Nephron progenitor cell (in vitro differentiated cells): ENCODE measurements at regions not wholly inside any gene's neighbourhood (a gene's known extent, or its start where the extent isn't known, plus 50 kb on each side); places are given as distances from the start of the nearest gene placed in this dataset.
"Not testable (repeated sequence)": the region's sequence is repeated elsewhere in the genome, so short reads cannot be mapped to it uniquely, and the experiment has no call there.

Source experiments
- DNase-seq: peaks from one replicate; pipeline ENCODE4 v3.0.0; 2021
- H3K27ac Mint-ChIP-seq: 2 replicates; pipeline ENCODE4 v1.8.0; 2021; ENCODE audit warnings: mild to moderate bottlenecking, moderate library complexity, mixed read lengths
- H3K27me3 Mint-ChIP-seq: 2 replicates; pipeline ENCODE4 v1.8.0; 2021; ENCODE audit warnings: mild to moderate bottlenecking, low read depth, mixed read lengths; ENCODE audit not compliant: poor library complexity
- H3K36me3 Mint-ChIP-seq: 2 replicates; pipeline ENCODE4 v1.8.0; 2021; ENCODE audit warnings: low read depth, mixed read lengths
- H3K4me1 Mint-ChIP-seq: 2 replicates; pipeline ENCODE4 v1.8.0; 2021; ENCODE audit warnings: mixed read lengths
- H3K4me3 Mint-ChIP-seq: 2 replicates; pipeline ENCODE4 v1.8.0; 2021; ENCODE audit warnings: mild to moderate bottlenecking, moderate library complexity, mixed read lengths
- H3K9me3 Mint-ChIP-seq: 2 replicates; pipeline ENCODE4 v1.8.0; 2021; ENCODE audit warnings: mild to moderate bottlenecking, moderate library complexity, mixed read lengths
- TF ChIP-seq, protein P1 (sequence below): fragments of 200-600 bp; sonication (generic); IDR thresholded peaks from 2 replicates; pipeline ENCODE4 v1.5.0; 2021; ENCODE audit warnings: antibody characterized with exemption

DNA sequence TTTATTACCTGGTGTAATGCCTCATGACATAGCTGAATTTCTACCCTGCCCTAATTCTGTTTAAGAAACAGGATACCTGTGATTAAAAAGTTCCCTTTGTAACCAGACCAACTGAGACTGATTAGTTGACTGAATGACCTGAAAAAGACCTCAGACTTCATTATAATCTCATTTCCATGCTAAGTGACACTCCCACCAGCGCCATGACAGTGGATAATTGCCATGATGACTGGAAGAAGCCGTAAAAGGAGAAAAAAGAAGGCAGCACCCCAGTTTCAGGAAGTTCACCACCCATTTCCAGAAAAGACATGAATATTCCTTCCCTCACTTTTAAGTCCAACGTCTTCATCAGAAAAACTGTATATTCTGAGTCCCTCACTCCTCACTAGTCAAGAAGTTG is 125.6 kb upstream of the HS3ST4 start:
- TF ChIP-seq, protein P1, sequence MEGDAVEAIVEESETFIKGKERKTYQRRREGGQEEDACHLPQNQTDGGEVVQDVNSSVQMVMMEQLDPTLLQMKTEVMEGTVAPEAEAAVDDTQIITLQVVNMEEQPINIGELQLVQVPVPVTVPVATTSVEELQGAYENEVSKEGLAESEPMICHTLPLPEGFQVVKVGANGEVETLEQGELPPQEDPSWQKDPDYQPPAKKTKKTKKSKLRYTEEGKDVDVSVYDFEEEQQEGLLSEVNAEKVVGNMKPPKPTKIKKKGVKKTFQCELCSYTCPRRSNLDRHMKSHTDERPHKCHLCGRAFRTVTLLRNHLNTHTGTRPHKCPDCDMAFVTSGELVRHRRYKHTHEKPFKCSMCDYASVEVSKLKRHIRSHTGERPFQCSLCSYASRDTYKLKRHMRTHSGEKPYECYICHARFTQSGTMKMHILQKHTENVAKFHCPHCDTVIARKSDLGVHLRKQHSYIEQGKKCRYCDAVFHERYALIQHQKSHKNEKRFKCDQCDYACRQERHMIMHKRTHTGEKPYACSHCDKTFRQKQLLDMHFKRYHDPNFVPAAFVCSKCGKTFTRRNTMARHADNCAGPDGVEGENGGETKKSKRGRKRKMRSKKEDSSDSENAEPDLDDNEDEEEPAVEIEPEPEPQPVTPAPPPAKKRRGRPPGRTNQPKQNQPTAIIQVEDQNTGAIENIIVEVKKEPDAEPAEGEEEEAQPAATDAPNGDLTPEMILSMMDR = no peak
- no peak for DNase-seq
- Mint-ChIP-seq H3K4me1 (no peaks in the 10 kb centered on the region), H3K36me3 (no peaks in the 10 kb centered on the region), H3K27ac (no peak overlapping the region), H3K27me3 (peaks cover 3% of the 10 kb centered on the region), H3K4me3 (no peak overlapping the region), H3K9me3 (peaks cover 11% of the 10 kb centered on the region)

DNA sequence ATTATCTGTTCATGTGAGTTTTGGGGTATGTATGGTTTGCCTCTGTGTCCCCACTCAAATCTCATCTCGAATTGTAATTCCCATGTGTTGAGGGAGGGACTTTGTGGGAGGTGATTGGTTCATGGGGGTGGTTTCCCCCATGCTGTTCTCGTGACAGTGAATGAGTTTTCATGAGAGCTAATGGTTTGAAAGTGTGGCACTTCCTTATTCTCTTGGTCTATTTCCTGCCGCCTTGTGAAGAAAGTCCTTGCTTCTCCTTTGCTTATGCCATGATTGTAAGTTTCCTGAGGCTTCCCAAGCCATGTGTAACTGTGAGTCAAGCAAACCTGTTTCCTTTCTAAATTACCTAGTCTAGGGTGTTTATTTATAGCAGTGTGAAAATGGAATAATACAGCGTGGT is 128.1 kb upstream of the HS3ST4 start:
- H3K4me1 Mint-ChIP-seq = no peaks in the 10 kb centered on the region
- DNase-seq = no peak
- H3K27me3 Mint-ChIP-seq = peaks cover 3% of the 10 kb centered on the region
- H3K9me3 Mint-ChIP-seq = peaks cover 36% of the 10 kb centered on the region
- no peak overlapping the region for H3K27ac Mint-ChIP-seq
- H3K36me3 Mint-ChIP-seq = no peaks in the 10 kb centered on the region
- no peak overlapping the region for H3K4me3 Mint-ChIP-seq
- TF ChIP-seq, protein P1 = no peak

DNA sequence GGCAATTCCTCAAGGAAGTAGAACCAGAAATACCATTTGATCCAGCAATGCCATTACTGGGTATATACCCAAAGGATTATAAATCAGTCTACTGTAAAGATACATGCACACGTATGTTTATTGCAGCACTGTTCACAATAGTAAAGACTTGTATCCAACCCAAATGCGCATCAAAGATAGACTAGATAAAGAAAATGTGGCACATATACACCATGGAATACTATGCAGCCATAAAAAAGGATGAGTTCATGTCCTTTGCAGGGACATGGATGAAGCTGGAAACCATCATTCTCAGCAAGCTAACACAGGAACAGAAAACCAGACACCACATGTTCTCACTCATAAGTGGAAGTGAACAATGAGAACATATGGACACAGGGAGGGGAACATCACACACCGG is 130.0 kb upstream of the HS3ST4 start:
- not testable (repeated sequence) for DNase-seq, H3K4me3 Mint-ChIP-seq, H3K4me1 Mint-ChIP-seq, H3K27me3 Mint-ChIP-seq, H3K36me3 Mint-ChIP-seq, H3K27ac Mint-ChIP-seq
- H3K9me3 Mint-ChIP-seq = peaks cover 55% of the 10 kb centered on the region

DNA sequence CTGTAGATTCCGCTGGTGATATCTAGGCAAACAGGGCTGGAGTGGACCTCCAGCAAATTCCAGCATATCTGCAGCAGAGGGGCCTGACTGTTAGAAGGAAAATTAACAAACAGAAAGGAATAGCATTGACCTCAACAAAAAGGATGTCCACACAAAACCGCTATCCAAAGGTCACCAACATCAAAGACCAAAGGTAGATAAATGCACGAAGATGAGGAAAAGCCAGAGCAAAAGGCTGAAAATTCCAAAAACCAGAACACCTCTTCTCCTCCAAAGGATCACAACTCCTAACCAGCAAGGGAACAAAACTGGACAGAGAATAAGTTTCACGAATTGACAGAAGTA is 134.8 kb upstream of the HS3ST4 start:
- H3K27ac Mint-ChIP-seq, DNase-seq, H3K4me3 Mint-ChIP-seq: not testable (repeated sequence)
- H3K9me3 Mint-ChIP-seq = peaks cover 72% of the 10 kb centered on the region
- H3K27me3 Mint-ChIP-seq = peaks cover 14% of the 10 kb centered on the region
- peaks cover 26% of the 10 kb centered on the region for H3K4me1 Mint-ChIP-seq
- peaks cover 13% of the 10 kb centered on the region for H3K36me3 Mint-ChIP-seq

DNA sequence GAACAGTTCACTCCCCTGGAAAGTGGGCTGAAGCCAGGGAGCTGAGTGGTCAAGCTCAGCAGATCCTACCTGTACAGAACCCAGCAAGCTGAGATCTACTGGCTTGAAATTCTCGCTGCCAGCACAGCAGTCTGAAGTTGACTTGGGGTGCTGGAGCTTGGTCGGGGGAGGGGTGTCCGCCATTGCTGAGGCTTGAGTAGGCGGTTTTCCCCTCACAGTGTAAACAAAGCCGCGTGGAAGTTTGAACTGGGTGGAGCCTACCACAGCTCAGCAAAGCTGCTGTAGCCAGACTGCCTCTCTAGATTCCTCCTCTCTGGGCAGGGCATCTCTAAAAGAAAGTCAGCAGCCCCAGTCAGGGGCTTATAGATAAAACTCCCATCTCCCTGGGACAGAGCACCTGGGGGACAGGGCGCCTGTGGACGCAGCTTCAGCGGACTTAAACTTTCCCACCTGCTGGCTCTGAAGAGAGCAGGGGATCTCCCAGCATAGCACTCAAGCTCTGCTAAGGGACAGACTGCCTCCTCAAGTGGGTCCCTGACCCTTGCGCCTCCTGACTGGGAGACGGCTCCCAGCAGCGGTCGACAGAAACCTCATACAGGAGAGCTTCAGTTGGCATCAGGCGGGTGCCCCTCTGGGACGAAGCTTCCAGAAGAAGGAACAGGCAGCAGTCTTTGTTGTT is 135.3 kb upstream of the HS3ST4 start:
- not testable (repeated sequence) for H3K27ac Mint-ChIP-seq, DNase-seq, H3K4me3 Mint-ChIP-seq
- Mint-ChIP-seq H3K36me3 (peaks cover 13% of the 10 kb centered on the region), H3K4me1 (peaks cover 26% of the 10 kb centered on the region), H3K27me3 (peaks cover 14% of the 10 kb centered on the region), H3K9me3 (peaks cover 67% of the 10 kb centered on the region)

DNA sequence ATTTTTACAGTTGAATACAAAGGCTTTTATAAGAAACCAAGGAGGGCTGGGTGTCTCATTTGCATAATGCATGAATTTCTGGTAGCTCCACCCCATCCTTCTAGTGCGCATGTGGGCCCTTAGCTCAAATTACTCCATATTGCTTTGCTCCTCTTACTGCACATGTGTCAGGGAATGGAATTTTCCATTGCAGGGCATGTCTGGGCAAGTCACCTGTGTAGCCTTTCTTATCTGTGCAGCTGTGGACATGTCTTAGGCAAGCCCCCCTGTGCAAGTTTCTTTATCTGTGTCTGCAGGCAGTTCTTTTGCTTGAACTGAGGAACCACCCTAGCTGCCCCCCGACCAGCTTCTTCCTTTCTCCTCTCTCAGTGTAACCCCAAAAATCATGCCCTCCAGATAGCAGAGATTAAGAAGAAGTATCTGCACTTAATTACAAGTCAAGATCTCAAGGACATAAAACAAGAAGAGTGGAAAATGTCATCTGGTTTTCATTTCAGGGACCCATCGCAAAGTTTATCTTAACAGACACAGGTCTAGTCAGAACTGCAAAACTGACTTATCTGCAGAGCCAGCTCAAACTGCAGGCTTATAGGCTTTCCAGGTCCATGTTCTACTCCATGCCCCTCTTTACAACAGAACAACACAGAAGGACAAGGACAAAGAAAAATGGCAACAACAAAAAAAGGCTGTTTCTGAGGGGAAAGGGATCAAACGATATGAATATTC is 137.9 kb upstream of the HS3ST4 start:
- H3K36me3 Mint-ChIP-seq = peaks cover 13% of the 10 kb centered on the region
- peaks cover 48% of the 10 kb centered on the region for H3K9me3 Mint-ChIP-seq
- peaks cover 14% of the 10 kb centered on the region for H3K27me3 Mint-ChIP-seq
- H3K27ac Mint-ChIP-seq = peak overlapping the region; percentile 87
- TF ChIP-seq, protein P1 = no peak
- no peak overlapping the region for H3K4me3 Mint-ChIP-seq
- H3K4me1 Mint-ChIP-seq = peaks cover 26% of the 10 kb centered on the region
- DNase-seq = no peak

DNA sequence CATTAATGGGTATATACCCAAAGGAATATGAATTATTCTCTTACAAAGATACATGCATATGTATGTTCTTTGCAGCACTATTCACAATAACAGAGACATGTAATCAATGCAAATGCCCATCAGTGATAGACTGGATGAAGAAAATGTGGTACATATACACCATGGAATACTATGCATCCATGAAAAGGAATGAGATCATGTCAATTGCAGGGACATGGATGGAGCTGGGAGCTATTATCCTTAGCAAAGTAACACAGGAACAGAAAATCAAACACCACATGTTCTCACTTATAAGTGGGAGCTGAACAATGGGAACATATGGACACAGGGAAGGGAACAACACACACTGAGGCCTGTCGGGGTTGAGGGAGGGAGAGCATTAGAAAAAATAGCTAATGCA is 141.1 kb upstream of the HS3ST4 start:
- no peak for DNase-seq
- Mint-ChIP-seq H3K36me3 (peaks cover 13% of the 10 kb centered on the region), H3K4me3 (no peak overlapping the region), H3K27ac (no peak overlapping the region), H3K27me3 (peaks cover 15% of the 10 kb centered on the region), H3K4me1 (peaks cover 25% of the 10 kb centered on the region), H3K9me3 (peaks cover 26% of the 10 kb centered on the region)
- TF ChIP-seq, protein P1 = no peak
